Progenitor cell of endocrine pancreas (in vitro differentiated cells): ENCODE measurements at regions not wholly inside any gene's neighbourhood (a gene's known extent, or its start where the extent isn't known, plus 50 kb on each side); places are given as distances from the start of the nearest gene placed in this dataset.
"Not testable (repeated sequence)": the region's sequence is repeated elsewhere in the genome, so short reads cannot be mapped to it uniquely, and the experiment has no call there.

ENCODE experiments used
- DNase-seq: peaks from one replicate; pipeline ENCODE4 v3.0.0; 2021; ENCODE audit warnings: low spot score; ENCODE audit not compliant: unreplicated experiment
- H3K27ac Mint-ChIP-seq: 2 replicates; pipeline ENCODE4 v1.8.0; 2021; ENCODE audit warnings: mild to moderate bottlenecking, moderate library complexity, mixed read lengths
- H3K27me3 Mint-ChIP-seq: 2 replicates; pipeline ENCODE4 v1.8.0; 2021; ENCODE audit warnings: mixed read lengths
- H3K36me3 Mint-ChIP-seq: 2 replicates; pipeline ENCODE4 v1.8.0; 2022; ENCODE audit warnings: mixed read lengths; ENCODE audit not compliant: insufficient read depth
- H3K4me1 Mint-ChIP-seq: 2 replicates; pipeline ENCODE4 v1.8.0; 2021; ENCODE audit warnings: low read depth, mixed read lengths
- H3K4me3 Mint-ChIP-seq: 2 replicates; pipeline ENCODE4 v1.8.0; 2021; ENCODE audit warnings: low read depth, mild to moderate bottlenecking, moderate library complexity, mixed read lengths
- H3K9me3 Mint-ChIP-seq: 2 replicates; pipeline ENCODE4 v1.8.0; 2021; ENCODE audit warnings: low read depth, mixed read lengths
- CTCF ChIP-seq: fragments of 200-600 bp; sonication (generic); IDR thresholded peaks from one replicate; pipeline ENCODE4 v1.5.0; 2021; ENCODE audit warnings: antibody characterized with exemption, mild to moderate bottlenecking; ENCODE audit not compliant: unreplicated experiment

GRCh38 chr13:34372581-34372980 lies 554.6 kb downstream of the RFC3 start:
- Mint-ChIP-seq H3K9me3 (no peaks in the 10 kb centered on the region), H3K4me3 (no peak overlapping the region), H3K27me3 (no peaks in the 10 kb centered on the region), H3K36me3 (no peaks in the 10 kb centered on the region), H3K27ac (no peak overlapping the region), H3K4me1 (peaks cover 6% of the 10 kb centered on the region)
- no peak for DNase-seq
- TF ChIP-seq CTCF: no peak

GRCh38 chr13:34376483-34376882 lies 558.5 kb downstream of the RFC3 start:
- no peak for TF ChIP-seq CTCF
- Mint-ChIP-seq H3K27ac (no peak overlapping the region), H3K27me3 (no peaks in the 10 kb centered on the region), H3K9me3 (no peaks in the 10 kb centered on the region), H3K4me3 (no peak overlapping the region), H3K36me3 (no peaks in the 10 kb centered on the region), H3K4me1 (peaks cover 5% of the 10 kb centered on the region)
- no peak for DNase-seq

DNA sequence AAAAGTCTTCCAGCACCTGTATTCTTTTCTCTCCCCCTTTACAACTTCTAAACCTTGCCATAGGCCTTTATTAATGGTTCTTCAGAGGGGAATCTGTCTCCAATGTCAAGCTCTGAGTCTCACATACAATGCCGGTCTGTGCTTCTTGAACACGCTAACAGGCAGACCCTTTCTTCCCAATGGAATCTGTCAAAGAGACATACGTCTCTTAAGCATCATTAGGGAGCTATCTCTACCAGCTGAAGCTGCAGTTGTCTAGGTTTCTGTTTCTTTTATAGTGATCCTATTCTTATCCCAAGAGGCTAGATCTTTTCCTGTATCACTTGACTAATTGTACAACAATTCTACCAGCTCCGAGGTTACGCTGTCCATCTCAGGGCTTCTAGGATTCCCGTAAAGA lies 560.8 kb upstream of the NBEA start:
- no peak overlapping the region for H3K27ac Mint-ChIP-seq
- no peaks in the 10 kb centered on the region for H3K27me3 Mint-ChIP-seq
- no peak overlapping the region for H3K4me3 Mint-ChIP-seq
- TF ChIP-seq CTCF: no peak
- H3K4me1 Mint-ChIP-seq: no peaks in the 10 kb centered on the region
- no peak for DNase-seq
- no peaks in the 10 kb centered on the region for H3K9me3 Mint-ChIP-seq
- H3K36me3 Mint-ChIP-seq: no peaks in the 10 kb centered on the region

DNA sequence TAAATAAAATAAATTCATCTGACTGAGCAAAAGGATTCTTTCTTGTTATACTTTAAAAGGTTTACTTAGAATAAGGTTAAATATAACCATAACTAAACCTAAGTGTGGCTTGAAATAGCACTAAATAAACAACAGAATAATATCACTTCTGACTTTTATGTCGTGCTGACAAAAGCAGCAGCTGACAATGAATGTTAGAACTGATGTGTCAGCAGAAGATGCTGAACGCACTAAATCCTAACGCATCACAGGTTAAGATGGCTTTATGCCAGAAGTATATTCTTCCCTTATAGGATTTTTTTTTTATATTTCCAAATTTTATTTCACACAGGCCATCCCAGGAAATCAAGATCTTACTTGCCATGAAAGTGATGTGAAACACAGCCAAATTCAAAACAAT lies 558.3 kb upstream of the NBEA start:
- H3K27ac Mint-ChIP-seq: no peak overlapping the region
- H3K4me3 Mint-ChIP-seq: no peak overlapping the region
- H3K36me3 Mint-ChIP-seq: no peaks in the 10 kb centered on the region
- H3K4me1 Mint-ChIP-seq: no peaks in the 10 kb centered on the region
- TF ChIP-seq CTCF: no peak
- H3K27me3 Mint-ChIP-seq: no peaks in the 10 kb centered on the region
- H3K9me3 Mint-ChIP-seq: no peaks in the 10 kb centered on the region
- DNase-seq: no peak

- not testable (repeated sequence) for H3K27me3 Mint-ChIP-seq, H3K27ac Mint-ChIP-seq, H3K9me3 Mint-ChIP-seq, H3K4me3 Mint-ChIP-seq, H3K4me1 Mint-ChIP-seq, DNase-seq, H3K36me3 Mint-ChIP-seq
Measured at GRCh38 chr13:34386229-34386628, 555.8 kb upstream of the NBEA start.

DNA sequence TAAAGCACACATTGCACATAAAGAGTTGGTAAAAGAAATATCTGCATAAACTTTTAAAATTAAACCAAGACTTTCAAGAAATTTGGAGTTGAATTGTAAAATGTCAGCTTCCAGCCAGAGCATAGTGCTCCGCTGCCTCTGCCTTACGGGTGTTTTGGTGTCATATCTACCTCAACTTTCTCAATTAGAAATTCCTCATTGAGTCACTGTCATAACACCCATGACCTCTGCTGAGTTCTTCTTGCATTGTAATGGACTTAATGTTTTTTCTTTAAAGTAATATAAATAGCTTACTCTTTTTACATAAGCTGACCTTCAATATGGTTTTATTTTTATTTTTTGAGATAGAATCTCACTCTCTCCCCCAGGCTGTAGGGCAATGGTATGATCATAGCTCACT lies 551.0 kb upstream of the NBEA start:
- H3K27ac Mint-ChIP-seq: no peak overlapping the region
- H3K4me3 Mint-ChIP-seq: no peak overlapping the region
- no peaks in the 10 kb centered on the region for H3K27me3 Mint-ChIP-seq
- no peak for TF ChIP-seq CTCF
- H3K4me1 Mint-ChIP-seq: peaks cover 7% of the 10 kb centered on the region
- H3K36me3 Mint-ChIP-seq: no peaks in the 10 kb centered on the region
- H3K9me3 Mint-ChIP-seq: peaks cover 7% of the 10 kb centered on the region
- no peak for DNase-seq
